Activated CD4-positive, alpha-beta T cell treated with anti-CD3 and anti-CD28 coated beads, Interleukin-2, Interleukin-4, amounts not matched to agents 100 ng/mL and 50 ng/mL, durations not matched to agents 16 hours and 8 hours (primary cell): ENCODE measurements at regions not wholly inside any gene's neighbourhood (a gene's known extent, or its start where the extent isn't known, plus 50 kb on each side); places are given as distances from the start of the nearest gene placed in this dataset.
"Not testable (repeated sequence)": the region's sequence is repeated elsewhere in the genome, so short reads cannot be mapped to it uniquely, and the experiment has no call there.

ENCODE experiments used
- DNase-seq: peaks from one replicate; pipeline ENCODE4 v3.0.0-alpha.2; 2020; ENCODE audit warnings: low spot score

GRCh38 chr5:74534397-74535129, 106.0 kb downstream of the ENC1 start:
- DNase-seq: no peak

DNA sequence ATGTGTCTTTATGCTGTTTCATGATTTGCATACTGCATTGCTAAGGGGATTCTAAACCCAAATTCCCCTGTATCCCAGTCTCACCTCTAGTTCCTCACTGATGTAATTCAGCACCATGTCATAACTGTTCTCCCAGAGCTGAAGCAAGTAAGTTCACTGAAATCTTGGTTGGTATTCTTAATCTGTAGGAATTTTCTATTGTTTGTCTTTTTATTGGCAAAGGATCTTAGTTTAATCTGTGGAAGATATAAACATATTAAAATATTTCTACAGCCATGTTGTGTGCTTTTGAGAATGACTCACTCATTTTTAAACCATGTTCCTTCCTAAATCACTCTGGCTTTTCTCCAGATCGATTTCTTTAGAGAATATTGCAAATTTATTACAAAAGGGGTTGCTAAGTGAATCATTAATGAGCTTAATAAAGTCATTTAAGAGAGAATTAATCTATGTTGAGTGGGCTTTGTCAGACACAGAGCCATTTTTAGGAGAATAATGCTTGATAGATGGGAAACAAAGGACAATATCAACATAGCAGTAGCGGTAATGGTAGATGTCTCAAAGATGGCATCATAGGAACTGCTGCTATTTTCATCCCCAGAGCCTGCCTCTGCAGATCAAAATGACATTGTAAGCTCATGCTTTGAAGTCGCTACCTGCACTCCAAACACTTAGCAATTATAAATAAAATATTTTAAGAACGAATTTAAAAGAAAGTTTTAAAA, 110.0 kb downstream of the ENC1 start:
- no peak for DNase-seq

DNA sequence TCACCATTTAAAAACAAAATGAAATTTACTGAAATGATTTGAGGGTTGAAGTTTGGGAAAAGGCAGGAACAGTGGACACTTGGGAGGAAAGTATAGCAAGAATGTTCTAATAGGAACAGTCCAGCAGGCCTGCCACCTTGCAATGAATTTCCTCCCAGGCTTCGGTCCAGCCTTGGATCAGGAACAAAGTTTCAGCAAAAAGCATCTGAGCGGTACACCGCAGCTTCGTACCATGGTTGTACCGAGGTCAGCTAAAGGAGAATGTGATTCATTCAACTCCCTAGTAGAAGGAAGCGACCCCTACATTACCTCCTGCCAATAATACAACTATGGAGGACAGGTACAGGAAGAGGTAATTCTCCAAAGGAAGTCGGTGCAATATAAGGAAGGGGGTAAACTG, 111.4 kb downstream of the ENC1 start:
- DNase-seq: no peak

DNA sequence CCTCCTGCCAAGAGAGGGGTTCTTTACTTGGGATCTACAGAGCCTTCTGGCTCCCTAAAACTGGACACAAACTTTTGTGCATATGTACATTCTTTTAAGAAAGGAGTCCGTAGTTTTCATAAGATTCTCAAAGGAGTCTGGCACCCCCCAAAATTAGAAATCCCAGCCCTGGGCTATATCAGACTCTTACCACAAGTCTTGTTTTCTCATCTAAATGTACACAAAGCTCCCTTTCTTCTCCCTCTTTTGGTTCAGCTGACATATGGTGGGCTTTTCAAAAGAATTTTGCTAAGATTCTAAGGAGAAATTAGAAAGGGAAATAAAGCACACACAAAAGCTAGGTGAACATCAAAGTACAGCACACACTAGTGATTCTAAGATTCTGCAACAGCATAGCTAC, 114.4 kb downstream of the ENC1 start:
- no peak for DNase-seq

GRCh38 chr5:74524767-74525166, 115.8 kb downstream of the ENC1 start:
- not testable (repeated sequence) for DNase-seq

DNA sequence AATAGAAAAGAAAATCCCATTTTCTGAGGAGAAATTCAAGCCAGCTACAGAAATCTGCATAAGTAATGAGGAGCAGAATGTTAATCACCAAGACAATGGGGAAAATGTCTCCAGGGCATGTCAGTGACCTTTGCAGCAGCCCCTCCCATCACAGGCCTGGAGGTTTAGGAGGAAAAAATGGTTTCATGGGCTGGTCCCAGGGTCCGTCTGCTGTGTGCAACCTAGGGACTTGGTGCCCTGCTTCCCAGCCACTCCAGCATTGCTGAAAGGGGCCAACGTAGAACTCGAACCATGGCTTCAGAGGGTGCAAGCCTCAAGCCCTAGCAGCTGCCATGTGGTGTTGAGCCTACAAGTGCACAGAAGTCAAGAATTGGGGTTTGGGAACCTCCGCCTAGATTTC, 116.8 kb downstream of the ENC1 start:
- DNase-seq: not testable (repeated sequence)

GRCh38 chr5:74522838-74523237, 117.7 kb downstream of the ENC1 start:
- DNase-seq: not testable (repeated sequence)

GRCh38 chr5:74521401-74521800, 119.1 kb downstream of the ENC1 start:
- no peak for DNase-seq

DNA sequence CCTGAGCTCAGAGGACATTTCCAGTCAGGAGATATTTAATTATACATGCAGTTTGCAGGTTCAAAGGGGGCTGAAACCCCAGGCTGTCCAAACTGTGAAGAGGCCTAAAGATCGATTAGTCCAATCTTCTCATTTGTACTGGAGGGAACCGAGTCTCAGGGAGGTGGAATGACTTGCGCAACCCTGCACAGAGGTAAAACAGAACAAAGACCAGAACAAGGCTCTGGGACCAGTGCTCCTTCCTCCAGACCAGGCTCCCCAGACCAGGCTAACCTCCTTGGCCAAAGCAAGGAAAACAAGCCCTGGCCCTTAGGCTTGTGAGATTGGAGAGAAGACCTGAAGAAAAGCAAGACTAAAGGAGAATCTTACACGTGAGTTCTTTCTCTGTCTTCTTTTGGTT, 120.8 kb downstream of the ENC1 start:
- DNase-seq: no peak

DNA sequence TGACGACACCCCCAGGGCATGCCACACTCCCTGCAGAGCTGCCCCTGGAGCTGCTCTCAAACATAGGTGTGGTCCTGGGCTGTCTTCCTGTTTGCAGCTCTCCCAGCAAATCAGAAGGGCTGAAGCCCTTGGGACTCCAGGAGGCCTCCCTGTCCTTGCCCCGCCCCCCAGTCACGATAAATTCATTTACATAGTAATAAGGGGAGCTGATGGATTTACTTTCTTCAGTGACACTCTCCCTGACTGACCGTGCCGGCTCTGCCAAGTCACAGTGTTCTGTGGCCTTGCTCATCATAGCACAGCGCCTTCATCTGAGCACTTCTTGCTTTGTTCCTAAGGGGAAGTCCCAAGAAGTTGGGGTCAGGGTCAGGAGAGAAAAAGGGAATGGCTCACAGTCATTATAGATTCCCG, 121.4 kb downstream of the ENC1 start:
- no peak for DNase-seq

- DNase-seq: no peak
Measured at GRCh38 chr5:74517700-74518099, 122.8 kb downstream of the ENC1 start.

- no peak for DNase-seq
Measured at GRCh38 chr5:74516211-74516636, 124.3 kb downstream of the ENC1 start.

DNA sequence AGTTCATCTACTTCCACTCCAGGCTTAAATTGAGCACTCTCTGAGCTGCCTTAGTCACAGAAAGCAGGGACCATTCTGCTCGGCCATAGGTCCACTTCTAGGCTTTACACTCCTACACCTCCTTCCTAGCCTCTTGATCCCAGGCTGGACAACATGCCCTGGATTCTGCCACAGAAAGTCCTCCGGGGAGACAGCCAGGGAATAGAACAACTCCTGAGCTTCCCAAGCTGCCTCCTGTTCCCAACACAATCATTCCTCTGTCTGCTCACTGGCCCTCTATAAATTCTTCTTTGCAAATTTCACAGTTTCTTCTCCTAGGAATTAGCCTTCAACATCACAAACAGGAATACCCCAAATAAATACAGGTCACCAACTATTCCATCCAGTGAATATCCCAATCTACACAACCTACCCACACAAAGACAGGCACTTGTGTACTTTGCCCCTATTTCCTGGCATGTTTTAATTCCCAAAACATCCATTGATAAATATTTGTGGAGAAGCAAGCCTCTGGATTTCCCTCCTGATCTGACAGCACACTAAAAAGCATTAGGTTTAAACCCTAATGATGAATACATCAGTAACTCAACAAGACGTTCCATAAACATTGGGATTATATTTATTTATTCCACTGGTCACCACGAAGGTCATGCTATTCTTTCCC, 125.5 kb downstream of the ENC1 start:
- no peak for DNase-seq

GRCh38 chr5:74511770-74512169, 128.8 kb downstream of the ENC1 start:
- not testable (repeated sequence) for DNase-seq

GRCh38 chr5:74510476-74511075, 130.0 kb downstream of the ENC1 start:
- no peak for DNase-seq

- no peak for DNase-seq
Measured at GRCh38 chr5:74507370-74508005, 133.0 kb downstream of the ENC1 start.

DNA sequence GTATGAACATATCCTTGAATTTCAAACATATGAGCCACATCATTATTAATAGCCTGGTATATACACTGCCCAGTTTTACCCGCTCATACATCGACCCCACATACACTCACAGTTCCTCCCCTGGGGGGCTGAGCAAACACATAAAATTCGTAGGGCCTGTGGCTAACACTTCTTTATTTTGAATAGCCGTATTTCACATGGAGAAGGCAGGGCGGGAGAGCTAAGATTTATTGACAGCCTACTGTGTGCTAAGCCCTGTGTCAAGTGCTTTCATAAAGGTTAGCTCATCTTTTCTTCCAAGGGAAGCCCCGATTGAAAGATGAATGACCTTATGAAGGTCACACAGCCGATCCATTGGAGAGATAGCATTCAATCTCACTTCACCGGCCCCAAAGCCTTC, 134.4 kb downstream of the ENC1 start:
- DNase-seq: no peak

- no peak for DNase-seq
Measured at GRCh38 chr5:74504463-74504862, 136.1 kb downstream of the ENC1 start.

- no peak for DNase-seq
Measured at GRCh38 chr5:74502479-74502950, 138.0 kb downstream of the ENC1 start.

DNA sequence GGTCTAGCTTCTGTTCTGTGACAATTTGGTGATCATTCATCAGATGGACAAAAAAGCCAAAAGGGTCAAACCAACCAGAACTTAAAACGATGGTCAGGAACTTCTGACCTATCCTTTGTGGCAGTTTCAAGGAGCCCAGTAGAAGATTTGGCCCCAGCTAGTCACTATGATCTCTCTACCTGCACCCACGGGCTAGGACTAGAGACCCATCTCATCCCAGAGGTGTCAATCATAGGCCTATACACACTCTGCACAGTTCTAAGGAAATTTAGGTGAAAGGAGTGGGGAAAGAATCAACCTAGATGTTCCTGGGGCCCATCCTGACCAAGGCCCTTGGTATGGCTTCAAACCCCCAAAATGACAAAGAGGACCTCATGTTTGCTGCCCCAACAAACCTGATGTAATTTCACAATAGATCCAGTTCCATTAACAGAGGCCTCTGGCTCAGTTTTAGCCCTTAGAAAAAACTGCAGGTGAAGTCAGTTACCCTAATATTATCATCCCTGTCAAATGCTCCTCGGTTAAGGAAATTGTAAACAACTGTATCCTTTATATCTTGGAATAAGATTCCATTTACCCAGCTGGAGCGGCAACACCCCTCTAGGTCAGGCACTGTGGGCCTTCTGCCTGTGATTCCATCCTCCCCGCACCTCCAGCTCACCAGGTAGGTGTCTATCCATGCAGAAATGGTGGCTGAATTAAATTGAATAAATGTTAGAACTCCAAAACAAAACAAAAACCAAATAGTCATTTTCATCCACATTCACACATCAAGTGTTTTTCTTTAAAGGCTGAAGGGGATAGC, 138.7 kb downstream of the ENC1 start:
- DNase-seq: no peak
